ENCODE measurements at regions not wholly inside any gene's neighbourhood (a gene's known extent, or its start where the extent isn't known, plus 50 kb on each side); places are given as distances from the start of the nearest gene placed in this dataset.

- no peak overlapping the region for H3K4me2 ChIP-seq (ENCODE audit: low read length)
- no peak overlapping the region for H3K4me3 ChIP-seq (ENCODE audit: low read depth, low read length)
- no peak overlapping the region for H2AFZ ChIP-seq
- no peaks in the 10 kb centered on the region for H3K79me2 ChIP-seq
- no peak overlapping the region for H3K9ac ChIP-seq
- H3K9me3 ChIP-seq (ENCODE audit: control insufficient read depth, low read length), result no peaks in the 10 kb centered on the region
- H3K27ac ChIP-seq, result no peak overlapping the region
- no peak for TF ChIP-seq CTCF (IDR thresholded peaks at IDR 0.05)
- H3K4me1 ChIP-seq, result no peaks in the 10 kb centered on the region
- no peaks in the 10 kb centered on the region for H3K27me3 ChIP-seq (ENCODE audit: control insufficient read depth, insufficient read depth, low read length)
- H3K36me3 ChIP-seq (ENCODE audit: control insufficient read depth, insufficient read depth, low read length), result no peaks in the 10 kb centered on the region
Observed at GRCh38 chr7:26100406-26101339, 51.3 kb upstream of the NFE2L3 start.

- no peak overlapping the region for H3K27ac ChIP-seq
- H3K9ac ChIP-seq, result no peak overlapping the region
- H3K4me2 ChIP-seq (ENCODE audit: low read length), result no peak overlapping the region
- no peaks in the 10 kb centered on the region for H3K79me2 ChIP-seq
- no peak overlapping the region for H2AFZ ChIP-seq
- H3K4me3 ChIP-seq (ENCODE audit: low read depth, low read length), result no peak overlapping the region
- no peaks in the 10 kb centered on the region for H3K9me3 ChIP-seq (ENCODE audit: control insufficient read depth, low read length)
- H3K36me3 ChIP-seq (ENCODE audit: control insufficient read depth, insufficient read depth, low read length), result no peaks in the 10 kb centered on the region
- no peaks in the 10 kb centered on the region for H3K27me3 ChIP-seq (ENCODE audit: control insufficient read depth, insufficient read depth, low read length)
- H3K4me1 ChIP-seq, result no peaks in the 10 kb centered on the region
- no peak for TF ChIP-seq CTCF (IDR thresholded peaks at IDR 0.05)
Observed at GRCh38 chr7:26101361-26102151, 50.4 kb upstream of the NFE2L3 start.

GRCh38 chr7:26102176-26102575, 49.8 kb upstream of the NFE2L3 start:
- H3K27me3 ChIP-seq (ENCODE audit: control insufficient read depth, insufficient read depth, low read length), result no peaks in the 10 kb centered on the region
- TF ChIP-seq CTCF (IDR thresholded peaks at IDR 0.05), result no peak
- H3K4me3 ChIP-seq (ENCODE audit: low read depth, low read length), result no peak overlapping the region
- H3K36me3 ChIP-seq (ENCODE audit: control insufficient read depth, insufficient read depth, low read length), result no peaks in the 10 kb centered on the region
- H3K4me2 ChIP-seq (ENCODE audit: low read length), result no peak overlapping the region
- H3K79me2 ChIP-seq, result no peaks in the 10 kb centered on the region
- H3K27ac ChIP-seq, result no peak overlapping the region
- H3K4me1 ChIP-seq, result no peaks in the 10 kb centered on the region
- no peak overlapping the region for H2AFZ ChIP-seq
- H3K9ac ChIP-seq, result no peak overlapping the region
- H3K9me3 ChIP-seq (ENCODE audit: control insufficient read depth, low read length), result no peaks in the 10 kb centered on the region
